HT-29 (cell line): ENCODE measurements at regions not wholly inside any gene's neighbourhood (a gene's known extent, or its start where the extent isn't known, plus 50 kb on each side); places are given as distances from the start of the nearest gene placed in this dataset.

Experiments used
- DNase-seq: peaks from one replicate; pipeline ENCODE4 v3.0.0-alpha.2; 2015; ENCODE audit warnings: low spot score

DNA sequence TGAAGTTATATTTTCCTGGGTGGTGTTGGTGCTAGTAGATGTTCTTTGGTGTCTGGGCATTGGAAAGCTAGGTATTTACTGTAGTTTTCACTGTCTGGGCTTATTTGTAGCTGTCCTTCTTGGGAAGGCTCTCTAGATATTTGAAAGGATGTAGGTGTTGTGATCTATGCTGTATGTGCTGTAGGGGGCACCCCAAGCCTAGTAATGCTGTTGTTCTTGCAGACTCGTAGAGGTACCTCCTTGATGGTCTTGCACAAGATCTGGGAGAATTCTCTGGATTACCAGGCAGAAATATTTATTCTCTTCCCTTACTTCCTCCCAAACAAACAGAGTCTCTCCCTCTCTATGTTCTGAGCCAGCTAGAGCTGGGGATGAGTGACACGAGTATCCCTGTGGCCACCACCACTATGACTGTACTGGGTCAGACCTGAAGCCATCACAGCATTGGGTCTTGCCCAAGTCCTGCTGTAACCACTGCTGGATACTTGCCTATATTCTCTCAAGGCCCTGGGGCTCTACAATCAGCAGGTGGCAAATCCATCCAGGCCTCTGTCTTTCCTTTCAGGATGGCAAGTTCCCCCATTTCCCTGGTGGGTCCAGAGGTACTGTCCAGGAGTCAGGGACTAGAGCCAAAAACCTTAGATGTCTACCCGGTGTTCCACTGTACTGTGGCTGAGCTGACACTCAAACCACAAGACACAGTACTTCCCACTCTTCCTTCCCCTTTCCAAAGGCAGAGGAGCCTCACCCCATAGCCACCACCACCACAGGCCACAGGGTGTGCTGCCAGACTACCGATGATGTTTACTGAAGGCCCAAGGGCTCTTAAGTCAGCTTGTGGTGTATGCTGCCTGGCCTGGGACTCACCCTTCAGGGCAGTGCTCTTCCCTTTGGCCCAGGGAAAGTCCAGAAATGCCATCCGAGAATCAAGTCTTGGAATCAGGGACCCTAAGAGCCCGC is 195.2 kb upstream of the DPPA4 start:
- DNase-seq: peak; percentile 82

DNA sequence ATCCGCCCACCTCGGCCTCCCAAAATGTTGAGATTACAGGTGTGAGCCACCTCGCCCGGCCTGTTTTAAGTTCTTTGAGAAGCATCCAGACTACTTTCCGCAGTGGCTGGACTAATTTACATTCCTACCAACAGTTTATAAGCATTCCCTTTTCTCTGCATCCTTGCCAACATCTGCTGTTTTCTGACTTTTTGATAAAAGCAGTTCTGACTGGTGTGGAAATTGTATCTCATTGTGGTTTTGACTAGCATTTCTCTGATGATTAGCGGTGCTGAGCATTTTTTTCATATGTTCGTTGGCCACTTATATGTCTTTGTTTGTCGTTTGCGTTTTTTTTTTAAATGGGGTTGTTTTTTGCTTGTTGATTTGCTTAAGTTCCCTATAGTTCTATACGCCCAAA is 208.4 kb upstream of the DPPA4 start:
- no peak for DNase-seq

DNA sequence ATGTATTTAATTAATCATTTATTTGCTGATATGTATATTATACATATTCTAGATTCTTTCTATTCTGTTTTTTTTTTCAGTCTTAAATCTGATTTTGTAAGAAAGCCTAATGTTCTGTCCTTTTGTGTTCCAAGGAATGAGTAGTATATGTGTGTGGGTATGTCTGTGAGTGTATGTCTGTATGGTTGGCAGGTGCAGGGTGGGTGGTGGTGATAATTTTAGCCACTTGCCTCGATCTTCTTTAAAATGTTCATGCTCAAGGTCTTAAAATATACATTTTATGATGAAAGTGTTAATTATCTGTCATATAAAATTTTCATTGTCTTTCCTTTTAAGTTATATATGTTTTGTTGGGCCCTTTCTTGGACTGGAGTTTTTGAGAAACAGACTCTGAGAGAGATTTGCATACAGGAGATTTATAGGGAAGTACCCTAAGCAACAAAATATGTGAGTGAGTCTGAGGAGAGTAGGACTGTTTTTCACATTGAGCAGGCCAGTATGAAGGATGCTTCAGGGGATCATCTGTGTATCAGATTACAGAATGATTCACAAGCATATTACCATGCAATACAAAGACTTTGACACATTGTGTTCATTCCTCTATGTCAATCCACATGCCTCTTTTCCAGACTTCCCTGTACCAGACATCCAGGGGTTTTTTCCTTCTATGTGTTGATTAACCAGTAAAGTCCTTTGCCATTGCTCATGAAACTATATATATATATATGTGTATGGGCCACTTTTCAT is 211.0 kb upstream of the DPPA4 start:
- no peak for DNase-seq

DNA sequence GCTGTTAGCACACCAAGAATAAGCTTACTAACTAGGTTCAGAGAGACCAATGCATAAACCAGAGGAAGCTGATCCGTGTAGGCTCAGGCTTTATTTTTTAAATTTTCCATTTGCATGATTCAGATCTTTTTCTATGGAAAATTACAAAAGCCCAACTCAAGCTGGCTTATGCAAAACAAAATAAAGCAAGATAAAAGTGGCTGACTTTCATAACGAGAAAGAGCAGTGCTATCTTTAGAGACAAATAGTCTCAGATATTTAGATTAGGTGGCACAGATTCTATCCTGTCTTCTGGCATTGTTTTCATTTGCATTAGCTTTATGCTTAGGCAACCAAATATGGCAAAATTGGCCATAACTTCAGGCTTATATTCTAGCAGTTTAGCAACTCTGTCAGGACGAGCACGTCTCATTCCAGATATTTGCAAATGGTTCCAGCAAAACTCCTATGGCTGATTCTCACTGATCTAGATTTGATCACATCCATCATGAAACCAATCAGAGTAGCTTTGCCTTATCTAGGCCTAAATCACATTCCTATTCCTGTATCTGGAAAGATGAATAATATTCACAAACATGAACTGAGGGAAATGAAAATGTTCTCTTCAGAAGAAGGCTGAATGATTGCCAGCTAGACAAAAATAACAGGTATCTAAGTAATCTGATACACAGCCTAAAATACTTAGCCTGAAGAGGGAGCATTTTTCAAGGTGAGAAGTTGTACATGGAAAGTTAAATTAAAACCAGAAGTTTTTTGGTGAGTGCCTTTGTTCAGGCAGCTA is 216.4 kb upstream of the DPPA4 start:
- peak; percentile 26 for DNase-seq

DNA sequence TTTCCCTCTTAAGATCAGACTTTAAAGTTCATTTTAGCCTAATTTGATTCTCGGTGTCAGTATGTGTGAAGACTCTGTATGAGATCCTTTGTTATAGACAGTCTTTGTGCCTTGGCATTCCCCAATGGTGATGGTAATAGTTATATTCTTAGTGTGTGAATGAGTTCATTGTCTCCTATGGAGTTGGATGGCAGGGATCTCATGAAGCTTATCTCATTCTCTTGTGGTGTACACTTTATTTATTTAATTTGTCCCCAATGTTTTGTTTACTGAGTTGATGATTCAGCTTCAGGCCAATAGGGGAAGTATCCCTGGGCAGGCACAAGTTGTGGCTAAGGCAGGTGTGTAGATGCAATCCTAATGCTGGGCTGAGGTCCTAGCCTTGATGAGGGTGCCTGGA is 222.0 kb upstream of the DPPA4 start:
- DNase-seq: peak; percentile 17

DNA sequence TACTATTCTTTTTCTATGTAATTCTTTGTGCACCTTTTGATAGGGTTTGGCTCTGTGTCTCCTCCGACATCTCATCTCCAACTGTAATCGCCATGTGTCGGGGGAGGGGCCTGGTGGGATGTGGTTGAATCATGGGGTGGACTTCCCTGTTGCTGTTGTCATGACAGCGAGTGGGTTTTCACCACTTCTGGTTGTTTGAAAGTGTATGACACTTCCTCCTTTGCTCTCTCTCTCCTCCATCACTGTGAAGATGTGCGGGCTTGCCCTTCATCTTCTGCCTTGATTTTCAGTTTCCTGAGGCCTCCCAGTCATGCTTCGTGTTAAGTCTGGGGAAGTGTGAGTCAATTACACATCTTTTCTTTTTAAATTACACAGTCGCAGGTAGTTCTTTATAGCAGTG is 225.8 kb upstream of the DPPA4 start:
- no peak for DNase-seq

DNA sequence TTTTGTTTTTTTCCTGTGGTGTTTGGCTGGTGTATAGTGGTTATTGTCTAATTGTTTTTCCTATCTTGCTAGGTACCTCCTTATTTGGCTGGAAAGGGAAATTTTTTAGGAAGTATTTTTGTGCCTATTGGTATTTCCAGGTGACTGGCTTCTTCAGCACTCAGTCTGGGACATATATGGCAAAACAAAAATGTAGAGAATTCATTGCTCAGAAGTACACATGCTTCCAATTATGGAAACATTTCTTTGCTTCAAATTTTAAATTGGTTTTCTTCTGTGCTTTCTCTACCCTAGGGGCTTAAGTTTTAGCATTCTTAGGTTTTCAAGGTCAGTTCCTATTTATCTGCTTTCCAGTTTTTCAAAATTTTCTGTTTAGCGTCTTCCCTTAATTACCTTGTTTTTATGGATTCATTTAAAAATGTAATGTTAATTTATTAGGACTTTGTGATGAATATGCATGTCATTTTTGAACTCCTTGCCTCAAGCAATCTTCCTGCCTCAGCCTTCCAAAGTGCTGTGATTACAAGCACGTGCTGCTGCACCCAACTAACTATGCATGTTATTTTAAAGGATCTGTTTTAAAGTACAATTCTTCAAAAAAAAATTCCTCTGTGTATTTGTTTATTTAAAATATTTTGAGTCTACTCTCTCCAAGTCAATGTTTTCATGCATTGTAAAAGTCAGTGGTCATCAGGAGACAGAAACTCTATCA is 231.9 kb upstream of the DPPA4 start:
- no peak for DNase-seq

DNA sequence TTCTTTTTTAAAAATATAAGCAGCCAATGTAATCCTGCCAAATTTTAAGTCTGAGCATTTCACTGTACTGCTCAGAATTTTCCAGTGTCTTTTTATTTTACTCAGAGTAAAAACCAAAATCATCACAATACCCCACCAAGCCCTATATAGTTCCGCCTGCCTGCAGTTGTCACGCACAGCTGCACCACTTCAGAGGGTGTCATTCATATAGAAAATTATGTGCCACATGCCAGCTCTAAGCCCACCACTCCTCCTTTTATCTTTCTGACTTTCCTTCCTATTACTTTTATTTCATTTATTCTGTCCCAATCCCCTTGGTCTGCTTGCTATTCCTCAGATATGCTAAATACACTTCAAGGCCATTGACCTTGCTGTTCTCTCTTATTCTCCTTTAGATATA is 233.1 kb upstream of the DPPA4 start:
- DNase-seq: no peak

DNA sequence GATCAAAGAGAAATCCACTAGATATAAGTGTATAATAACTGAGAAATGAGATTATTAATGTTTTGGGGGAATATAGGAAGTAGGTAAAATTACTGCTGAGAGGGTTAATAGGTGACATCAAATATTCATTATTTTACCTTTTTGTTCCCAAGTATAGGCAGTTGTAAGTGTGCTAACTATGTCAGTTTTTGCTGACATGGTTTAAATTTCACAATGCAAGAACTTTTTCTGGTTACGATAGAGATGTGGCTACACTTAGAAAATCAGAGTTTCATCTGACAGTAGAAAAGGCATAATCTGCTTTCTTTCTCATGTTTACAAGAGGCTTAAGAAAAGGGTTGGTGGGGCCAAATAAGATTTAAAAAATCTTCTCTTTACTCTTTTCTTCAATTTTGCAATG is 235.0 kb upstream of the DPPA4 start:
- no peak for DNase-seq

DNA sequence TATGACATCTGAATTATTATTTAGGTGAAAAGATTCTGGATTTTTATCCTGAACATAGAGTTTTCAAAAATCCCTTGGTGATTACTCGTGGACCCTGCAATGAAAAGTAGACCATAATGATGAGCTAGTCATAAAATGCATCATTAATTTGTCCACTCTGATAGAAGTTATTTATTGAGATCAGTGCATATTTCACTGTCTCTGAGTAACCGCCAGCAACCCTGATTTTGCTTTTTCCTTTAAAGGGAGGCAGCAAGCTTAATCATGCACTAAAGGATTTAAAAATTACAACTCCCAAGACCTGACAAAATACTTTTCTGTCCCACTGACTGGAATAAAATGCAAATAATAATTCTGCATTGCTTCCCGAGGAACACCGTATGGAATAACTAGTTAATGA is 259.6 kb upstream of the DPPA4 start:
- no peak for DNase-seq

DNA sequence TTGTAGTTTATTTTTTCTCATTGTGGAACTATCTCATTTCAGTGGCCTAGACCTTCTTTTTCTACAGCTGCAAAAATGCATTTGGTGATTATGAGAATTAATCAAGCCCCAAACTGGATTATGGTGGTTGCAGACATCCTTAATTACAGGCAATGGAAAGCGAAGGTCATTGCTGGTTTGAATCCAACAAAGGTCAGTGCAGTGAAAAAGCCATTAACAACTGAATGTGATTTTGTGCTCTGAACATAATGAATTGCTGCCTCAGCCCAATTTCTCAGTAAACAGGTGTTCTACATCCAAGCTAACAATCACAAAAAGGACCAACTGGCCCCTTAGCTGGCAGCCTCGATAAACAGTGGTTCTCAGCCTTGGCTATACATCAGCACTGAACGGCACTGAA is 260.1 kb upstream of the DPPA4 start:
- DNase-seq: no peak

DNA sequence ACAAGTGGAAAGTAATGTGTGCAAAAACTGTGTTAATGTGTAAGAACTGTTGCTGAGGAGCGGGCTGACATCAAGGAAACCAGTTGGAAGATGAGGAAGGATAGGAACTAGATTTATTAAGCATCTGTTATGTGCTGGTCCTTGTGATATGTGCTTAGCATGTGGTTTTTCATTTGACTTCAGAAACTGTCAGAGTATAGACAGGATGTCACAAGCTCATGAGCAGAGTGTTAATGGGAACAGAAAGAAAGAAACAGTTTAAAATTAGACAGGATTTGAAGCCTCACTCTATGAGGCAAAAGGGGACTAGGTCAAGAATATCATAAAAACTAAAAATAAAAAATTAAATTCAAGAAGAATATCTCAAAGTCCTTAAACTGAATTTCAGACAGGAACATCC is 270.6 kb upstream of the DPPA4 start:
- DNase-seq: no peak

DNA sequence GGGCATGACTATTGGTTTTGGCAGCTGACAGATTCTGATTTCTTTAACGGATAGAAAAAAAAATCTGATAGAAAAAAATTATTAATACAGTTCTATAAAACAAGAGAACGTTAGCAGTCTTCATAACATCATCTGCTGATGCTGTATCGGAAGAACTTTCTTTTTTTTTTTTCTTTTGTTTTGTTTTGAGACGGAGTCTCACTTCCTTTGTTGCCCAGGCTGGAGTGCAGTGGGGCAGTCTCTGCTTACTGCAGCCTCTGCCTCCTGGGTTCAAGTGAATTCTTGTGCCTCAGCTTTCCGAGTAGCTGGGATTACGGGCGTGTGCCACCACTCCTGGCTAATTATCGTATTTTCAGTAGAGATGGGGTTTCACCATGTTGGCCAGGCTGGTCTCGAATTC is 271.2 kb upstream of the DPPA4 start:
- DNase-seq: no peak

DNA sequence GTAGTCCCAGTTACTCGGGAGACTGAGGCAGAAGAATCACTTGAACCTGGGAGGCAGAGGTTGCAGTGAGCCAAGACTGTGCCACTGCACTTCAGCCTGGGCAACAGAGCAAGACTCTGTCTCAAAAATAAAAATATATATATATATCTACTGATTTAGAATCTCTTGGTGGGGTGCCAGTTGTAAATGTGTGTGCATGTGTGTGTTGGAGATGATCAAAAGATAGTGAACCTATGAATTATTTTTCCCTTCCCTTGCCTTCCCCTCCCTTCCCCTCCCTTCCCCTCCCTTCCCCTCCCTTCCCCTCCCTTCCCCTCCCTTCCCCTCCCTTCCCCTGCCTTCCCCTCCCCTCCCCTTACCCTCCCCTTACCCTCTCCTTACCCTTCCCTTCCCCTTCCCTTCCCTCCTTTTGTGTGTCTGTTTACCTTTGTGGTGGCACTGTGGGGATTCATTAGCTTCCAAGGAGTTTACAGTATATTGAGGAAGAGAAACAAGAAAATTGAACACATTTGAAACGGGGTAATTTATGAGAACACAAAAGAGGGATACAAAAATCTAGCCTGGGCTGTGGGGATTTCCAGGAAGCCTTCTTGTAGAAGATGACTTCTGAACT is 281.5 kb upstream of the DPPA4 start:
- DNase-seq: no peak

DNA sequence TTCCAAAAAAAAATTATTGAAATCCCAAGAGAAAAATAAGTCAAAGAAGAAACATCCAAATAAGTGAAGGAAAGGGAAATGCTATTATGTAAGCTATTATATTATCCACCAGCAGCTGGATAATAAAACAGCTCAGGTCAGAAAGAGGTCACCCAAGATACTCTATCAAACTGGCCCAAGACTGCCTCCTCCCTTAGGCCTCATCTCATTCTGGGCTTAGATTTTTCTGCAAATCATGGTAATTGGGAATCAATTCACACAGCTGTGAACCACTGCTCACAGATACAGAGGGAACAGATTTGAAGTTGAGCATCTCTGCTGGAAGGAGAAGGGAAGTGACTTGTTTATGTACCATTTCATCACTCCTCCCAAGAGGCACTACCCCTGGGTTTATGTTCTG is 294.6 kb upstream of the DPPA4 start:
- DNase-seq: no peak

DNA sequence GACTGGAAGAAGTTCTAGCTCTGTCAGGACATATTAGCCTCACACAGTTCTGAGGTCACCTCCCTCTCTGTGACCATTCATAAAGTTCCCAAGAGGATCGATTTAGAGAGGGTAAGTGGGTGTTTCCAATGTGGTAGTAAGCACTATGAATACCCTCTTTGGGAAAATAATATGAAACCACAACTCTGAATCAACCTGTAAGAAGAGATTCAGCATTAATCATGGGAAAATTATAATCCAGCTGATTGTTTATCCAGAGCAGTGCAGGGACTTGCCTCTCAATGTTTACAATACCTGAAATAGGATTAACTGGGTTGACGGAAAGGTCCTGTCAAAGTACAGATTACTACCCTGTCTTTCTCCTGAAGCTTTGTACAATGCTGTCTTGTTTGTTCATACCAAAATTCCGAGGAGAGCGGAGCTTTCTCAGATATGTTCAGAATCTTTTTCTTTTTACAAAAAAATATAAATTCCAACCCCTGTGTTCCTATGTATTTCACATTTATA is 302.9 kb upstream of the DPPA4 start:
- no peak for DNase-seq

DNA sequence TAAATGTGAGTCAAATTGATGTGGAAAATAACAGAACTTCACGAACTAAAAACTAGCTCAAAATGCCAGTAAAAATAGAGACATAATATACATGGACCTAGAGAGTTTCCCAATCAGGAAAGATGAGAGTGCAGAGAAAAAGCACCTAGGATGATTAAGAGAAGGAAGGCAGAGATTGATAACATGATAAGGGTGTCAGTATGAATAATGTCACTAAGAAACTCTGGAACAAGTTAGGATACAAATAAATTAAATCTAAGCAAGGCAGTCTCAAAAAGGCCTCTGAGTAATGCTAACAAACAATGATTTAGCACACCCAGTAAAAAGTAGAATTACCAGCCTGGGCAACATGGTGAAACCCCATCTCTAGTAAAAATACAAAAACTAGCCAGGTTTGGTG is 304.7 kb upstream of the DPPA4 start:
- DNase-seq: no peak

DNA sequence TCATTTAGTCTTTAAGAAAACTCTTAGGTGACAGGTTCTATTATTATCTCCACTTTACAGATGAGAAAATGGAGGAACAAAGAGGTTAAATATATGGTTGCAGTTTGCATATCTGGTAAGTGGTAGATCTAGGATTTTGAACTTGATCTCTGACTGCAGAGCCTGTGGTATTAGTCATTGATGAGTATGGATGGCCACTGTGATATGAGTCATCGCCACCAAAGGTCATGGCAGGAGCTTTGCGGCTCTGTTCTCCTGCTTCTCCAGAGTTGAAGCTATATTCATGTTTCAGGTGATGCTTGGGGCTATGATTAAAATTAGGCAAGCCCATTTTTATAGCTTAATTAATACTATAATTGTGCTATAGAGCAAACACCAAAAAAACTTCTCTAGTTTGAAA is 306.2 kb upstream of the DPPA4 start:
- peak; percentile 44 for DNase-seq

DNA sequence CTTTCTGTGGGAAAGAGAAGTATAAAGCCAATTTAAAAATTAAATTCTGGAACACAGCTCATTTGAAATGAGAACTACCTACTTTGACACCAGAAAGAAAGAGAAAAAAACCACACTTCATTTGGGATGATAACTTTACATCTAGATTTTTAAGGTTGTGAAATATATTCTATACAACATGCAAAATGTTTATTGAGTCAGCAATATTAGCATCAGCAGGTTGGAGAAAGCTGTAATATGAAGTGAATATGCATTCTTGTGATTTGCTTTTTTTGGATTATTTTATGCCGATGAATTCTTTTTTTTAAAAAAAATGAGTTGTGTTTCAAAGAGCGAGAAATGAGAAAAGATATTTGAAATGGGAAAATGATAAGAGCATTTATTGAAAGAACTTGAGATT is 307.0 kb upstream of the DPPA4 start:
- DNase-seq: no peak

DNA sequence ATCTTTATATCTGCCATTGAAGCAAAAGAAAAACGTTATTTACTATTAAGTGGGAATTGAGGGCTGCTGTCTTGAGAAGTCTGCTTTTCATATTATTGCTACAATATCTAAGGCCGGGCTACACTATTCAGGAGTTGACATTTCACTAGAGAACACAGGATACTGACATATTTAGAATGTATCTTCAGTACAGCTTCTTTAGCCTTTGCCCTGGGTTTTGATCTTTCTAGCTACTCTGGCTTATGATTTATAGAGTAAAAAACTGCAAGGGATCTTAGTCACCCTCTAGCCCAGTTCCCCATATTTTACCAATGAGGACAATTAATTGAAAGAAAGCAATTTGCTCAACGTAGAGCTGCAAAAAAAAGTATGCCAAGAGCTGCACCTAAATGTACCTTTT is 307.4 kb upstream of the DPPA4 start:
- DNase-seq: no peak

DNA sequence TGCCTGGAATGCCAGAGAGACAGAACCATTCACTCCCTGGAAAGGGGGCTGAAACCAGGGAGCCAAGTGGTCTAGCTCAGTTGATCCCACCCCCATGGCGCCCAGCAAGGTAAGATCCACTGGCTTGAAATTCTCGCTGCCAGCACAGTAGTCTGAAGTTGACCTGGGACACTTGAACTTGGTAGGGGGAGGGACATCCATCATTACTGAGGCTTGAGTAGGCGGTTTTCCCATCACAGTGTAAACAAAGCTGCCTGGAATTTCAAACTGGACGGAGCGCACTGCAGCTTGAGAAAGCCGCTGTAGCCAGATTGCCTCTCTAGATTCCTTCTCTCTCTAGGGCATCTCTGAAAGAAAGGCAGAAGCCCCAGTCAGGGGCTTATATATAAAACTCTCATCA is 310.7 kb upstream of the DPPA4 start:
- no peak for DNase-seq
